K562 (cell line): ENCODE measurements at regions not wholly inside any gene's neighbourhood (a gene's known extent, or its start where the extent isn't known, plus 50 kb on each side); places are given as distances from the start of the nearest gene placed in this dataset.

Experiments used
- CTCF ChIP-seq, 3 experiments: IDR thresholded peaks in 2 of 3; conservative IDR thresholded peaks in 1 of 3; 2 replicates each; pipeline ENCODE4 v1.5.1; 2011 to 2012; ENCODE audit warnings: low read length in 3 of 3, mild to moderate bottlenecking in 3 of 3, control low read depth in 2 of 3, improper control_type of control experiment in 1 of 3, inconsistent platforms in 1 of 3, low read depth in 1 of 3, mixed read lengths in 1 of 3, moderate library complexity in 1 of 3; ENCODE audit not compliant: insufficient read depth in 2 of 3
- GTF2F1 ChIP-seq: IDR thresholded peaks from 2 replicates; pipeline ENCODE4 v1.6.1; 2011; ENCODE audit warnings: low read depth, low read length, improper control_type of control experiment
- TAF1 ChIP-seq: IDR thresholded peaks from 2 replicates; pipeline ENCODE4 v1.6.1; 2011; ENCODE audit warnings: mild to moderate bottlenecking, low read length, moderate library complexity; ENCODE audit not compliant: insufficient read depth, control insufficient read depth, severe bottlenecking; ENCODE audit errors: extremely low read depth

- peak; percentile 20 to 56 (median 46); a peak in 5 of 6 replicates for TF ChIP-seq CTCF (IDR thresholded peaks at IDR 0.05 in 2 of 3, conservative IDR thresholded peaks at IDR 0.05 in 1 of 3; ENCODE audit: insufficient read depth in 2 of 3, low read depth in 1 of 3, low read length in 3 of 3)
- no peak for TF ChIP-seq TAF1
- no peak for TF ChIP-seq GTF2F1
These were observed 315.8 kb downstream of the STIM2 start for GRCh38 chr4:27176400-27176799.
